BJ (cell line): ENCODE measurements at regions not wholly inside any gene's neighbourhood (a gene's known extent, or its start where the extent isn't known, plus 50 kb on each side); places are given as distances from the start of the nearest gene placed in this dataset.

Experiments
- CTCF ChIA-PET: fragments of 350-600 bp; formaldehyde crosslinking; extraction: SDS; loops from one replicate; lab custom pipeline; 2021; ENCODE audit warnings: antibody characterized with exemption, inconsistent platforms; lab: Yijun Ruan, JAX
- POLR2A ChIA-PET: fragments of 300-600 bp; sonication (Branson Sonifier 250); formaldehyde crosslinking; extraction: SDS; loops from one replicate; lab custom pipeline; 2021; ENCODE audit warnings: antibody characterized with exemption; lab: Charles Lee
- DNase-seq: peaks from one replicate; pipeline ENCODE4 v3.0.0-alpha.2; 2011; ENCODE audit warnings: low read depth
- H3K27me3 ChIP-seq: 2 replicates; pipeline ENCODE4 v1.6.0; 2011; ENCODE audit warnings: low read length; ENCODE audit not compliant: control insufficient read depth, insufficient read depth
- H3K36me3 ChIP-seq: 2 replicates; pipeline ENCODE4 v1.5.1; 2011; ENCODE audit warnings: low read length; ENCODE audit not compliant: control insufficient read depth, insufficient read depth
- H3K4me3 ChIP-seq: 2 replicates; pipeline ENCODE4 v1.5.1; 2011; ENCODE audit warnings: low read depth, mild to moderate bottlenecking, control low read depth, low read length
- CTCF ChIP-seq: IDR thresholded peaks from 2 replicates; pipeline ENCODE4 v1.5.1; 2011; ENCODE audit warnings: low read depth, mild to moderate bottlenecking, control low read depth, inconsistent platforms, low read length, moderate library complexity; ENCODE audit not compliant: insufficient read depth

- CTCF ChIA-PET: no interaction called here
- no peak for DNase-seq
- Histone ChIP-seq H3K36me3 (no peaks in the 10 kb centered on the region), H3K4me3 (no peak overlapping the region), H3K27me3 (no peaks in the 10 kb centered on the region)
- POLR2A ChIA-PET: no interaction called here
- TF ChIP-seq CTCF: no peak
Measured at GRCh38 chr15:47304656-47305055, 412.6 kb upstream of the SEMA6D start.

- TF ChIP-seq CTCF: no peak
- Histone ChIP-seq H3K27me3 (no peaks in the 10 kb centered on the region), H3K4me3 (no peak overlapping the region), H3K36me3 (no peaks in the 10 kb centered on the region)
- DNase-seq: no peak
- POLR2A ChIA-PET: no interaction called here
- CTCF ChIA-PET: interaction anchor here (1.0 kb wide), 1 partner anchor 11 kb away, joined by 5 read pairs; no protein-coding TSS in a partner anchor
Measured at GRCh38 chr15:47312161-47312560, 405.1 kb upstream of the SEMA6D start.

- no peak for DNase-seq
- no peak overlapping the region for H3K4me3 ChIP-seq
- no peaks in the 10 kb centered on the region for H3K27me3 ChIP-seq
- no peaks in the 10 kb centered on the region for H3K36me3 ChIP-seq
- POLR2A ChIA-PET: no interaction called here
- CTCF ChIA-PET: interaction anchor here (0.6 kb wide), 1 partner anchor 26 kb away, joined by 3 read pairs; no protein-coding TSS in a partner anchor
- no peak for TF ChIP-seq CTCF
Measured at GRCh38 chr15:47326410-47327333, 390.6 kb upstream of the SEMA6D start.

GRCh38 chr15:47331829-47332393 is 385.4 kb upstream of the SEMA6D start:
- DNase-seq: peak; percentile 41
- POLR2A ChIA-PET: no interaction called here
- no peak for TF ChIP-seq CTCF
- Histone ChIP-seq H3K4me3 (no peak overlapping the region), H3K36me3 (no peaks in the 10 kb centered on the region), H3K27me3 (no peaks in the 10 kb centered on the region)
- CTCF ChIA-PET: interaction anchor here (1.1 kb wide), 1 partner anchor 38 kb away, joined by 3 read pairs; no protein-coding TSS in a partner anchor

GRCh38 chr15:47332481-47332880 is 384.8 kb upstream of the SEMA6D start:
- no peak for DNase-seq
- POLR2A ChIA-PET: no interaction called here
- CTCF ChIA-PET: interaction anchor here (1.1 kb wide), 1 partner anchor 38 kb away, joined by 3 read pairs; no protein-coding TSS in a partner anchor
- no peaks in the 10 kb centered on the region for H3K36me3 ChIP-seq
- no peak overlapping the region for H3K4me3 ChIP-seq
- no peak for TF ChIP-seq CTCF
- H3K27me3 ChIP-seq: no peaks in the 10 kb centered on the region; the same call in 1 of the 2 replicates
